ENCODE measurements at regions not wholly inside any gene's neighbourhood (a gene's known extent, or its start where the extent isn't known, plus 50 kb on each side); places are given as distances from the start of the nearest gene placed in this dataset.

DNA sequence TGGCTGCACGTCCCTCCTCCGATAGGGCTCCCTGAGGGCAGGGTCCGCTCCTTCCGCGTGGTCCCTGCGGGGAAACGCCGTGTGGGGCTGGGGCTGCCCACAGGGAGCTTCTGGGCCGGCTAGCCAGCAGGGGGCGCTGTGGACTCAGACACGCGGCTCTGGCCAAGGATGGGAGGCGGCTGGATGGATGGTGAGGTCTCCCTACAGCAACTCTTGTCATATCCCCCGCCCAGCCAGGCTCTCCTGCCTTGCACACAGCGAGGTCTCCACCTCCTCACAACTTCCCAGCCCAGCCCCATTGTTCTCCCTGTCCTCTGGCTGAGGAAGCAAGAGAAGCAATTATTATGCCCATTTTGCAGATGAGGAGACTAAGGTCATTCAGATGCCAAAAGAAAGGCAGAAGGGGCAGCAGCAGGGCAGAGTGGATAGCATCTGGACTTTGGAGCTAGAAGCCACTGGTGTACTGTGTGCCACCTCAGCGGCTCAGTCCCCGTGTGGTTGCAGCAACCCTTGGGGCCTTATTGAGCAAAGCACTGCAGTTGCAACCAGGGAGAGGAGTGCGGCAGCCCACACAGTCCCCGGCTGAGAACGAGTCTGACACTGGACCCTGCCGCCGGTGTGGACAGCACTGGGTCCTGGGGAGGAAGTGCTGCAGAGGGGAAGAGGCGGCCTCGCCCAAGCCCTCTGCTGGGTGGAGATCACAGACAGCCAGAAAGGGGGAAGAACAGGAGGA is 99.0 kb downstream of the ZFP36L2 start:
- TF ChIP-seq, protein P1, sequence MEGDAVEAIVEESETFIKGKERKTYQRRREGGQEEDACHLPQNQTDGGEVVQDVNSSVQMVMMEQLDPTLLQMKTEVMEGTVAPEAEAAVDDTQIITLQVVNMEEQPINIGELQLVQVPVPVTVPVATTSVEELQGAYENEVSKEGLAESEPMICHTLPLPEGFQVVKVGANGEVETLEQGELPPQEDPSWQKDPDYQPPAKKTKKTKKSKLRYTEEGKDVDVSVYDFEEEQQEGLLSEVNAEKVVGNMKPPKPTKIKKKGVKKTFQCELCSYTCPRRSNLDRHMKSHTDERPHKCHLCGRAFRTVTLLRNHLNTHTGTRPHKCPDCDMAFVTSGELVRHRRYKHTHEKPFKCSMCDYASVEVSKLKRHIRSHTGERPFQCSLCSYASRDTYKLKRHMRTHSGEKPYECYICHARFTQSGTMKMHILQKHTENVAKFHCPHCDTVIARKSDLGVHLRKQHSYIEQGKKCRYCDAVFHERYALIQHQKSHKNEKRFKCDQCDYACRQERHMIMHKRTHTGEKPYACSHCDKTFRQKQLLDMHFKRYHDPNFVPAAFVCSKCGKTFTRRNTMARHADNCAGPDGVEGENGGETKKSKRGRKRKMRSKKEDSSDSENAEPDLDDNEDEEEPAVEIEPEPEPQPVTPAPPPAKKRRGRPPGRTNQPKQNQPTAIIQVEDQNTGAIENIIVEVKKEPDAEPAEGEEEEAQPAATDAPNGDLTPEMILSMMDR (IDR thresholded peaks at IDR 0.05; ENCODE audit: extremely low read depth in 1 of 2, insufficient read depth in 1 of 2, low read depth in 1 of 2, low read length in 2 of 2) = peak; percentile 69 to 75
- no peak for TF ChIP-seq FOS (IDR thresholded peaks at IDR 0.05; ENCODE audit: borderline replicate concordance, insufficient read depth, low read length)

All from endothelial cell of umbilical vein (primary cell).